ENCODE measurements at regions not wholly inside any gene's neighbourhood (a gene's known extent, or its start where the extent isn't known, plus 50 kb on each side); places are given as distances from the start of the nearest gene placed in this dataset.

DNA sequence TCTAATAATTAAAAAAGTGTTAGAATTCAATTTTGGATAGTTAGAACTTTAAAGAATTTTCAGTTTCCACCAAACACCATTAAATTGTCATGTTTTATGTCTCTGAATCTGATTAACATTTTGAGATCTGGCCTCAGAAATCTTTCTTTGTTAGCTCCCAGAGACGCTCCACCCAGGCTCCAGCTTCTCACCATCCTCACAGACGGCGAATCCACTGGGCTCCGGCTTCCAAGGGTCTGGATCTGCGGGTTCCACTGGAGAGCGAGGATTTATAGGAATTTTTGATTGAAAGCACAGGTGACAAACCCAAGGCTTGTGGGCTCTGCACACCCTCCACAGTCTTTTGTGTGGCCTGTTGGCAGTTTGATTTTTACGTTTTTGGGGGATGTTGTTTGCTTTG lies 160.6 kb downstream of the URI1 start (continued):
- TF ChIP-seq IRF1 (CRISPR knock-in tag; IDR thresholded peaks at IDR 0.05; ENCODE audit: borderline replicate concordance) (no peak), BCLAF1 (IDR thresholded peaks at IDR 0.05; ENCODE audit: borderline replicate concordance in 1 of 2, control insufficient read depth in 1 of 2, low read depth in 2 of 2, low read length in 1 of 2) (no peak), GABPB2 (CRISPR knock-in tag; conservative IDR thresholded peaks at IDR 0.05) (no peak), ZC3H11A (IDR thresholded peaks at IDR 0.05; ENCODE audit: low read depth, low read length) (no peak), ZNF778 (CRISPR knock-in tag; IDR thresholded peaks at IDR 0.05) (no peak), ZNF551 (CRISPR knock-in tag; IDR thresholded peaks at IDR 0.05) (no peak)
- TF ChIP-seq, protein P1, sequence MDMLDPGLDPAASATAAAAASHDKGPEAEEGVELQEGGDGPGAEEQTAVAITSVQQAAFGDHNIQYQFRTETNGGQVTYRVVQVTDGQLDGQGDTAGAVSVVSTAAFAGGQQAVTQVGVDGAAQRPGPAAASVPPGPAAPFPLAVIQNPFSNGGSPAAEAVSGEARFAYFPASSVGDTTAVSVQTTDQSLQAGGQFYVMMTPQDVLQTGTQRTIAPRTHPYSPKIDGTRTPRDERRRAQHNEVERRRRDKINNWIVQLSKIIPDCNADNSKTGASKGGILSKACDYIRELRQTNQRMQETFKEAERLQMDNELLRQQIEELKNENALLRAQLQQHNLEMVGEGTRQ (CRISPR knock-in tag; IDR thresholded peaks at IDR 0.05), result no peak

Measured in K562 (cell line).